ENCODE measurements at regions not wholly inside any gene's neighbourhood (a gene's known extent, or its start where the extent isn't known, plus 50 kb on each side); places are given as distances from the start of the nearest gene placed in this dataset.

DNA sequence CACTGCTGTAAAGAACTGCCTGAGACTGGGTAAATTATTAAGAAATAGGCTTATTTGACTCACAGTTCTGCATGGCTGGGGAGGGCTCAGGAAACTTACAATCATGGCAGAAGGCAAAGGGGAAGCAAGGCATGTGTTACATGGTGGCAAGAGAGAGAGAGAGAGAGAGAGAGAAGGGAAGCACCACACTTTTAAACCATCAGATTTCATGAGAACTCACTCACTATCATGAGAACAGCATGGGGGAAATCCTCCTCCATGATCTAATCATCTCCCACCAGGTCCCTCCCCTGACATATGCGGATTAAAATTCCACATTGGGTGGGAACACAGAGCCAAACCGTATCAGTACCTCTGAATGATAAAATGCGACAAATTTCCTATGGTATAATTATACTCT, 203.9 kb upstream of the MARCKS start:
- TF ChIP-seq ZNF331 (CRISPR knock-in tag; IDR thresholded peaks at IDR 0.05; ENCODE audit: low read depth) (no peak), EZH2 (IDR thresholded peaks at IDR 0.05; ENCODE audit: low read depth, unreplicated experiment) (no peak), ZNF114 (CRISPR knock-in tag; IDR thresholded peaks at IDR 0.05) (no peak), EZH2phosphoT487 (IDR thresholded peaks at IDR 0.05; ENCODE audit: unreplicated experiment) (no peak), STAT1 (IDR thresholded peaks at IDR 0.05; ENCODE audit: unreplicated experiment) (no peak), CREB1 (CRISPR knock-in tag; IDR thresholded peaks at IDR 0.05; ENCODE audit: low read depth) (no peak), NANOG (IDR thresholded peaks at IDR 0.05; ENCODE audit: borderline replicate concordance) (no peak), JUNB (IDR thresholded peaks at IDR 0.05; ENCODE audit: unreplicated experiment) (no peak), POLR2AphosphoS5 (IDR thresholded peaks at IDR 0.05; ENCODE audit: low read depth) (no peak)
- TF ChIP-seq, protein P1, sequence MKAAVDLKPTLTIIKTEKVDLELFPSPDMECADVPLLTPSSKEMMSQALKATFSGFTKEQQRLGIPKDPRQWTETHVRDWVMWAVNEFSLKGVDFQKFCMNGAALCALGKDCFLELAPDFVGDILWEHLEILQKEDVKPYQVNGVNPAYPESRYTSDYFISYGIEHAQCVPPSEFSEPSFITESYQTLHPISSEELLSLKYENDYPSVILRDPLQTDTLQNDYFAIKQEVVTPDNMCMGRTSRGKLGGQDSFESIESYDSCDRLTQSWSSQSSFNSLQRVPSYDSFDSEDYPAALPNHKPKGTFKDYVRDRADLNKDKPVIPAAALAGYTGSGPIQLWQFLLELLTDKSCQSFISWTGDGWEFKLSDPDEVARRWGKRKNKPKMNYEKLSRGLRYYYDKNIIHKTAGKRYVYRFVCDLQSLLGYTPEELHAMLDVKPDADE (IDR thresholded peaks at IDR 0.05), result no peak
- TF ChIP-seq, protein P2, sequence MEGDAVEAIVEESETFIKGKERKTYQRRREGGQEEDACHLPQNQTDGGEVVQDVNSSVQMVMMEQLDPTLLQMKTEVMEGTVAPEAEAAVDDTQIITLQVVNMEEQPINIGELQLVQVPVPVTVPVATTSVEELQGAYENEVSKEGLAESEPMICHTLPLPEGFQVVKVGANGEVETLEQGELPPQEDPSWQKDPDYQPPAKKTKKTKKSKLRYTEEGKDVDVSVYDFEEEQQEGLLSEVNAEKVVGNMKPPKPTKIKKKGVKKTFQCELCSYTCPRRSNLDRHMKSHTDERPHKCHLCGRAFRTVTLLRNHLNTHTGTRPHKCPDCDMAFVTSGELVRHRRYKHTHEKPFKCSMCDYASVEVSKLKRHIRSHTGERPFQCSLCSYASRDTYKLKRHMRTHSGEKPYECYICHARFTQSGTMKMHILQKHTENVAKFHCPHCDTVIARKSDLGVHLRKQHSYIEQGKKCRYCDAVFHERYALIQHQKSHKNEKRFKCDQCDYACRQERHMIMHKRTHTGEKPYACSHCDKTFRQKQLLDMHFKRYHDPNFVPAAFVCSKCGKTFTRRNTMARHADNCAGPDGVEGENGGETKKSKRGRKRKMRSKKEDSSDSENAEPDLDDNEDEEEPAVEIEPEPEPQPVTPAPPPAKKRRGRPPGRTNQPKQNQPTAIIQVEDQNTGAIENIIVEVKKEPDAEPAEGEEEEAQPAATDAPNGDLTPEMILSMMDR (conservative IDR thresholded peaks at IDR 0.05; ENCODE audit: low read depth in 2 of 2), result no peak
- TF ChIP-seq, protein P3, sequence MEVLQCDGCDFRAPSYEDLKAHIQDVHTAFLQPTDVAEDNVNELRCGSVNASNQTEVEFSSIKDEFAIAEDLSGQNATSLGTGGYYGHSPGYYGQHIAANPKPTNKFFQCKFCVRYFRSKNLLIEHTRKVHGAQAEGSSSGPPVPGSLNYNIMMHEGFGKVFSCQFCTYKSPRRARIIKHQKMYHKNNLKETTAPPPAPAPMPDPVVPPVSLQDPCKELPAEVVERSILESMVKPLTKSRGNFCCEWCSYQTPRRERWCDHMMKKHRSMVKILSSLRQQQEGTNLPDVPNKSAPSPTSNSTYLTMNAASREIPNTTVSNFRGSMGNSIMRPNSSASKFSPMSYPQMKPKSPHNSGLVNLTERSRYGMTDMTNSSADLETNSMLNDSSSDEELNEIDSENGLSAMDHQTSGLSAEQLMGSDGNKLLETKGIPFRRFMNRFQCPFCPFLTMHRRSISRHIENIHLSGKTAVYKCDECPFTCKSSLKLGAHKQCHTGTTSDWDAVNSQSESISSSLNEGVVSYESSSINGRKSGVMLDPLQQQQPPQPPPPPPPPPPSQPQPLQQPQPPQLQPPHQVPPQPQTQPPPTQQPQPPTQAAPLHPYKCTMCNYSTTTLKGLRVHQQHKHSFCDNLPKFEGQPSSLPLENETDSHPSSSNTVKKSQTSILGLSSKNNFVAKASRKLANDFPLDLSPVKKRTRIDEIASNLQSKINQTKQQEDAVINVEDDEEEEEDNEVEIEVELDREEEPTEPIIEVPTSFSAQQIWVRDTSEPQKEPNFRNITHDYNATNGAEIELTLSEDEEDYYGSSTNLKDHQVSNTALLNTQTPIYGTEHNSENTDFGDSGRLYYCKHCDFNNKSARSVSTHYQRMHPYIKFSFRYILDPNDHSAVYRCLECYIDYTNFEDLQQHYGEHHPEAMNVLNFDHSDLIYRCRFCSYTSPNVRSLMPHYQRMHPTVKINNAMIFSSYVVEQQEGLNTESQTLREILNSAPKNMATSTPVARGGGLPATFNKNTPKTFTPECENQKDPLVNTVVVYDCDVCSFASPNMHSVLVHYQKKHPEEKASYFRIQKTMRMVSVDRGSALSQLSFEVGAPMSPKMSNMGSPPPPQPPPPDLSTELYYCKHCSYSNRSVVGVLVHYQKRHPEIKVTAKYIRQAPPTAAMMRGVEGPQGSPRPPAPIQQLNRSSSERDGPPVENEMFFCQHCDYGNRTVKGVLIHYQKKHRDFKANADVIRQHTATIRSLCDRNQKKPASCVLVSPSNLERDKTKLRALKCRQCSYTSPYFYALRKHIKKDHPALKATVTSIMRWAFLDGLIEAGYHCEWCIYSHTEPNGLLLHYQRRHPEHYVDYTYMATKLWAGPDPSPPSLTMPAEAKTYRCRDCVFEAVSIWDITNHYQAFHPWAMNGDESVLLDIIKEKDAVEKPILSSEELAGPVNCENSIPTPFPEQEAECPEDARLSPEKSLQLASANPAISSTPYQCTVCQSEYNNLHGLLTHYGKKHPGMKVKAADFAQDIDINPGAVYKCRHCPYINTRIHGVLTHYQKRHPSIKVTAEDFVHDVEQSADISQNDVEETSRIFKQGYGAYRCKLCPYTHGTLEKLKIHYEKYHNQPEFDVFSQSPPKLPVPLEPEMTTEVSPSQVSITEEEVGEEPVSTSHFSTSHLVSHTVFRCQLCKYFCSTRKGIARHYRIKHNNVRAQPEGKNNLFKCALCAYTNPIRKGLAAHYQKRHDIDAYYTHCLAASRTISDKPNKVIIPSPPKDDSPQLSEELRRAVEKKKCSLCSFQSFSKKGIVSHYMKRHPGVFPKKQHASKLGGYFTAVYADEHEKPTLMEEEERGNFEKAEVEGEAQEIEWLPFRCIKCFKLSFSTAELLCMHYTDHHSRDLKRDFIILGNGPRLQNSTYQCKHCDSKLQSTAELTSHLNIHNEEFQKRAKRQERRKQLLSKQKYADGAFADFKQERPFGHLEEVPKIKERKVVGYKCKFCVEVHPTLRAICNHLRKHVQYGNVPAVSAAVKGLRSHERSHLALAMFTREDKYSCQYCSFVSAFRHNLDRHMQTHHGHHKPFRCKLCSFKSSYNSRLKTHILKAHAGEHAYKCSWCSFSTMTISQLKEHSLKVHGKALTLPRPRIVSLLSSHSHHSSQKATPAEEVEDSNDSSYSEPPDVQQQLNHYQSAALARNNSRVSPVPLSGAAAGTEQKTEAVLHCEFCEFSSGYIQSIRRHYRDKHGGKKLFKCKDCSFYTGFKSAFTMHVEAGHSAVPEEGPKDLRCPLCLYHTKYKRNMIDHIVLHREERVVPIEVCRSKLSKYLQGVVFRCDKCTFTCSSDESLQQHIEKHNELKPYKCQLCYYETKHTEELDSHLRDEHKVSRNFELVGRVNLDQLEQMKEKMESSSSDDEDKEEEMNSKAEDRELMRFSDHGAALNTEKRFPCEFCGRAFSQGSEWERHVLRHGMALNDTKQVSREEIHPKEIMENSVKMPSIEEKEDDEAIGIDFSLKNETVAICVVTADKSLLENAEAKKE (CRISPR knock-in tag; IDR thresholded peaks at IDR 0.05), result no peak
- TF ChIP-seq, protein P4, sequence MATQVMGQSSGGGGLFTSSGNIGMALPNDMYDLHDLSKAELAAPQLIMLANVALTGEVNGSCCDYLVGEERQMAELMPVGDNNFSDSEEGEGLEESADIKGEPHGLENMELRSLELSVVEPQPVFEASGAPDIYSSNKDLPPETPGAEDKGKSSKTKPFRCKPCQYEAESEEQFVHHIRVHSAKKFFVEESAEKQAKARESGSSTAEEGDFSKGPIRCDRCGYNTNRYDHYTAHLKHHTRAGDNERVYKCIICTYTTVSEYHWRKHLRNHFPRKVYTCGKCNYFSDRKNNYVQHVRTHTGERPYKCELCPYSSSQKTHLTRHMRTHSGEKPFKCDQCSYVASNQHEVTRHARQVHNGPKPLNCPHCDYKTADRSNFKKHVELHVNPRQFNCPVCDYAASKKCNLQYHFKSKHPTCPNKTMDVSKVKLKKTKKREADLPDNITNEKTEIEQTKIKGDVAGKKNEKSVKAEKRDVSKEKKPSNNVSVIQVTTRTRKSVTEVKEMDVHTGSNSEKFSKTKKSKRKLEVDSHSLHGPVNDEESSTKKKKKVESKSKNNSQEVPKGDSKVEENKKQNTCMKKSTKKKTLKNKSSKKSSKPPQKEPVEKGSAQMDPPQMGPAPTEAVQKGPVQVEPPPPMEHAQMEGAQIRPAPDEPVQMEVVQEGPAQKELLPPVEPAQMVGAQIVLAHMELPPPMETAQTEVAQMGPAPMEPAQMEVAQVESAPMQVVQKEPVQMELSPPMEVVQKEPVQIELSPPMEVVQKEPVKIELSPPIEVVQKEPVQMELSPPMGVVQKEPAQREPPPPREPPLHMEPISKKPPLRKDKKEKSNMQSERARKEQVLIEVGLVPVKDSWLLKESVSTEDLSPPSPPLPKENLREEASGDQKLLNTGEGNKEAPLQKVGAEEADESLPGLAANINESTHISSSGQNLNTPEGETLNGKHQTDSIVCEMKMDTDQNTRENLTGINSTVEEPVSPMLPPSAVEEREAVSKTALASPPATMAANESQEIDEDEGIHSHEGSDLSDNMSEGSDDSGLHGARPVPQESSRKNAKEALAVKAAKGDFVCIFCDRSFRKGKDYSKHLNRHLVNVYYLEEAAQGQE (IDR thresholded peaks at IDR 0.05; ENCODE audit: unreplicated experiment), result no peak
- no peaks in the 10 kb centered on the region for H3K9me3 Mint-ChIP-seq
- H3K36me3 ChIP-seq (ENCODE audit: insufficient read depth), result no peaks in the 10 kb centered on the region
- no peak overlapping the region for H3K4me2 ChIP-seq
- H3K79me2 ChIP-seq (replicated peaks; ENCODE audit: insufficient read depth), result no peaks in the 10 kb centered on the region
- H3K27ac ChIP-seq (ENCODE audit: low read depth), result no peak overlapping the region
- no peaks in the 10 kb centered on the region for H3K27me3 ChIP-seq (ENCODE audit: insufficient read depth)
- H3K27ac Mint-ChIP-seq, result no peak overlapping the region
- ATAC-seq (no peak), DNase-seq (ENCODE audit: low spot score) (no peak)
- no peak overlapping the region for H3K4me3 Mint-ChIP-seq
- no peaks in the 10 kb centered on the region for H3K36me3 Mint-ChIP-seq (ENCODE audit: low read depth)
- H2AFZ ChIP-seq, result no peak overlapping the region
- no peaks in the 10 kb centered on the region for H4K20me1 ChIP-seq (replicated peaks; ENCODE audit: insufficient read depth)
- no peaks in the 10 kb centered on the region for H3F3A ChIP-seq (replicated peaks; ENCODE audit: low read depth)
- H3K9me2 ChIP-seq (ENCODE audit: insufficient read depth), result no peaks in the 10 kb centered on the region
- H3K4me3 ChIP-seq, result no peak overlapping the region
- H3K4me1 ChIP-seq (ENCODE audit: insufficient read depth), result peaks cover 10% of the 10 kb centered on the region; the same call in 1 of the 2 replicates
- no peaks in the 10 kb centered on the region for H3K27me3 Mint-ChIP-seq (ENCODE audit: insufficient read depth, low read depth, poor library complexity)
- H3K4me1 Mint-ChIP-seq, result peaks cover 15% of the 10 kb centered on the region; the same call in 2 of the 3 replicates
